HG02970 (cell line): ENCODE measurements at regions not wholly inside any gene's neighbourhood (a gene's known extent, or its start where the extent isn't known, plus 50 kb on each side); places are given as distances from the start of the nearest gene placed in this dataset.
"Not testable (repeated sequence)": the region's sequence is repeated elsewhere in the genome, so short reads cannot be mapped to it uniquely, and the experiment has no call there.

ENCODE experiments used
- ATAC-seq: cut with Tn5 transposase; IDR thresholded peaks from one replicate; pipeline ENCODE4 v1.9.1; 2021; ENCODE audit warnings: mild to moderate bottlenecking, moderate library complexity, moderate number of reproducible peaks; ENCODE audit not compliant: unreplicated experiment, low FRiP score

DNA sequence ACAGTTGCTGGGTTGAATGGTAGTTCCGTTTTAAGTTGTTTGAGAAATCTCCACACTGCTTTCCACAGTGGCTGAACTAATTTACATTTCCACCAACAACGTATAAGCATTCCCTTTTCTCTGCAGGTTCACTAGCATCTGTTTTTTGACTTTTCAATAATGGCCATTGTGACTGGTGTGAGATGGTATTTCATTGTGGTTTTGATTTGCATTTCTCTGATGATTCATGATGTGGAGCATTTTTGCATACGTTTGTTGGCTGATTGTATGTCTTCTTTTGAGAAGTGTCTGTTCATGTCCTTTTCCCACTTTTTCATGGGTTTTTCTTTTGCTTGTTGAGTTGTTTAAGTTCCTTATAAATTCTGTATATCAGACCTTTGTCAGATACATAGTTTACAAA is 150.2 kb upstream of the MAP3K1 start:
- not testable (repeated sequence) for ATAC-seq

DNA sequence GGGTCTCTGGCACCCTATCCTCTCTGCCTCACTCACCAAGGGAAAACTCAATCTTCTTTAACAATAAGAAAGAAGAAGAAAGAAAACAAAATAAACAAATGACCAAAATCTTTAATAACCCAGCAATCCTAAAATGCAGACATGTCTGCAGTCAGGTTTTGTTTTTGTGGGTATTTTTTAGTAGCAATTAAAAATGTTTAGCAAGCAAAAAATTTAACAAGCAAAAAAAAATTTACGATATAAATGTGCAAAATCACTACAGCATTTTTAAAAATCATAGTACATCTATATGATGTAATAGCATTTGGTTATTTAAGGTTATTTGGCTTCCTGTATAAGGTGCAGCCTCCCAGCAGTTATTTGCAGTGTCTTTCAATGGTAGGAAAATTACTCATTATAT is 151.3 kb upstream of the MAP3K1 start:
- ATAC-seq: no peak

DNA sequence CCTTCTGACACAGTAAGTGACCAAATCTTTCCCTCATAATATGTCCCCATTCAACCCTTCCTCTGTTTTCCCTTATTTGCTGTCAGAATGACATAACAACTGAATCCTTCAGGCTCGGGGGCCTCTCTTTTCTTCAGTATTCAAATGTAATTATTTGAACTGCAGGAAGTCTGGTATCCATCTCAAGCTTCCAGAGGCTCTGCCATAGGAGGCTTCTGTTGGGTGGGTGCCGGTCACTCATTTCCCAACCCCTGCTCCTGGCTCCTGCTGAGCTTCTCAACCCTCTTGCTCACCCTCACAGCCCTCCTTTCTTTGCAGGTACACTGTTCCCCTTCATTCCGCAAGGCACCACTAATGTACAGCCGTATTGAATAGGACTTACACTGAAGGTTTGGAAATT is 151.8 kb upstream of the MAP3K1 start:
- no peak for ATAC-seq

DNA sequence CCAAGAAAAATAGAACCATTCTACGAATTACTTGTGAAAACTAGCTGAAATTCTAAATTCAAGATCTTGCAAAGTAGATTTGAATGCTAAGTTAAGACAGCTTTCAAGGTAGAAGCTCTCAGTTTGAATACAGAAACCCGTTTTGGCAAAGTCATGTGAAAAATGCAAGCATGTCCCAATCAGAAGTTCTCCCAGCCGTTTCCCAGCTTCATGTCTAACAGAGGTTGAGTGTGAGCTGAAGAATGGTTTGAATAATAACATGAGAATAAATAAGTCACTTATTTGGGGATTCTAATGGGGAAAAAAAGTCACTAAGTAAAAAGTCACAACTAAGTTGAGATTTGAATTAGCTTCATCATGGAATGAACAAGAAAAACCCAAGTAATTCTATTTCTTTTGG is 152.5 kb upstream of the MAP3K1 start:
- no peak for ATAC-seq

DNA sequence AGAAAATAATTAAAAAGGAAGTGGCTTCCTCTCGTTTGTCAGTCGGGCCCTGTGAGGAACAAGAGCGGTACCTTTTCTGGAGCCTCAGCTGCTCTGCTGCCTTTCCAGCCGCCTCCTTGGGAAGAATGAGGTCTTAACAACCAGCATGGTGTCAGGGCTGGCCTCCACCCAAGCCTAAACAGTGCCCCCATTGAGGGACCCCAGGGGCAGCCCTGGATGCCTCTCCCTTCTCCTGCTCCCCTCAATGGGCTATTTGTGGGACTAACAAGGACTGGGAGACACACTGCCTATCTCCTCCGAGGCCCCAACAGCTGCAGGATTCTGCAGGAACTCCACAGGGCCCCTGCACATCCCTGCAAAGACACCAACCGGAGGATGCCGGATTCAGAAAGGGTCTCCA is 155.4 kb upstream of the MAP3K1 start:
- ATAC-seq: no peak

DNA sequence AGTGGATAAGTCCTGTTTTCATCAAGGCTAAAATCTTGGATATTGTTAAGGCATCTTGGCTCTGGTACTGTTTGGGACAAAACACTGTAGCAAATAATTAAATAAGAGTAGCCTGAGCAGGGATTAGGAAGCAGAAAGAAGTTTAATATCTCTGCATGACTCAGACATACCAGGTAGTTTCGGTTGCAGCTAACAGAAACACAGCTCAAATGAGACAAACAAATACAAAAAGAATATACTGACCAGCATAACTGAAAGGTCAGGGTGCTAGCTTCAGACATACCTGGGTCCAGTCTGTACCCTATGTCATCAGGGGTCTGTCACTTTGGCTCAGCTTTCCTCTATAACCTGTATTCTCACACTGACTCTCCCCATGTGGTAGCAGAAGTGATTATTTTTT is 156.4 kb upstream of the MAP3K1 start:
- ATAC-seq: no peak

DNA sequence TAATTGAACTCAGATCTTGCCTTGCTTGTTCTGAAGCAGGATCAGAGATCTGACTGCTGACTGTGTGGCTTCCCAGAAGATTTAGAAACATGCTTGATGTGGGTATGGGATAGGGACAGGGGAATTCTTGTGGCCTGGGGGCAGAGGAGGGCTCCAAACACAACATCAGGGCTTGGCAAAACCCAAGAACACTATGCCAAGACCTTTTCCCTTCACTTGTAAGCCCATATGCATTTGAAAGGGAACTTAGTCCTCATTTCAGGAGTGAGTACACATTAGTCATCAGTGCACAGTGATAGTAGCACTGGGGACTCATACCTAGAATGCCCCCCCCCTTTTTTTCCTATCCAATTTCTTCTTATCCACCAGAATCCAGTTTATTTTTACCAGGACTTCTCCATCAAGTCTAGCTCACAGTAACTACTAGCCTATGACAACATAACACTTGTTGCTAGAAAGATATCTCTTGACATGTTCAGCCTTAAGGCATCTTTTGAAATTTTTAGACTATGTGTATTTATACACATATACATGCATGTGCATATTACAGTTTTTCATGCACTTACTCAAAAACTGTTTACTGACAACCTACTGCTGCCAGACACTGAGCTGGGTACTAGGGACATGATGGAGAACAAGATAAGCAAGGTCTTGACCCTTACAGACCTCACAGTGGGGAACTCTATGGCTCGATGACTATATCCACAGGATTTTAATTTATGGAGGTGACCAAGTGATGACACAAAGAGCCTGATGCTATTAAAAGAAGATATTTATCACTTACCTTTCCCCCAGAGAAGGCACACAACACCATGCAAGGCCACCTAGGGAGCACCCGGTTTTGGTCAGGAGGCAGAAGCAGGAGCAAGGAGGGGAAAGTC is 158.3 kb upstream of the MAP3K1 start:
- ATAC-seq: no peak

DNA sequence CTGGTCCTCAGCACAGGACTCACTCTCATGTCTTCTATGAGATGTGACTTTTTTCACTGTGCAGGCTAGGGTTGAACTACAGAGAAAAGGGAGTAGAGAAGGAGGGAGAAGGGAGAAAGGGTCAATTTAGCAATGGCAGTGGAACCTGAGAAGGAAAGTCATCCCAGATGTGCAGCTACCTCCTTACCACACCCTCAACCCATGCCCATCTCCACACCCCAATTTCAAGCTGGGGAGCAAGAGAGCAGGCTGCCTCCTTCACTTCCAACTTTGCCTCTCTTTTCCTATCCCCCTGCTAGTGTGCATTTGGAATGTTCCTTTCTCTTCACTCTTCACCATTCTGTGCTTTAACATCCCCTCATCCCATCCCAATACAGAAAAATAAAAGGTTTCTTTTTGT is 163.5 kb upstream of the MAP3K1 start:
- ATAC-seq: no peak

DNA sequence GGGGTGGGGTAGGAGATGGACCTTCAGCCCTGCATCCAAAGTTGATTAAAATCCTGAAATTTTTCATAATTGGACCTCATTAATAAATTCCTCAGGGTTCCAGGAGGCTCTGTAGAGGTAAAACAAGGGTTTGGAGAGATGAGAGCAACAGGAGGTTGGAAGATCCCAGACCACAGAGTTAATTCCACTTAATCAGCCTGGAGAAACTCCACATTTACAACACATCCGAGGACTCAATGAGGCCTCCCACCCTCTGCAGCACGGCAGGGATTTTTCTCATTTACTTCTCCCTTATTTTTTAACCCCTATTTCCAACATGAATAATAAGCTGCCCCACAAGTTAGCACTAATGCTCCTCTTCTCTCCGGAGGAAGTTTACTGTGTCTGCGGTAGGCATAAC is 165.0 kb upstream of the MAP3K1 start:
- ATAC-seq: no peak

DNA sequence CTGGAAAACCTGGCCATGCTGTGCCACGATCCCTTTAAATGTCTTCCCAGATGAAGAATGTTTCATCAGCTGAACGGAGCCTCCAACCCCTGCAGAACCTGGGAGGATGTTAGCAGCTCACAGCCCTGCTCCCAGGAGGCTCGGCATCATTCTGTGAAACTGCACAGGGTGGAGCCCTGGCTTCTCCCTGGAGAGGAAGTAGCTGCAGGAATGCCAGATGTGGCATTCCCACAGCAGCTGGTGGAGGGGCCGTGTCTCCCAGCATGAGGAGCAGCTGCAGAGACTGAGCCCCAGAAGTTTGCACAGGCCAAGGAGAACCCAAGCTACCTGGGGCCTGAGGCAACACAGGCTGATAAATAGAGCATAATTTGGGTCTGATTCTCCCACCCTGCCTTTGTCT is 165.8 kb upstream of the MAP3K1 start:
- ATAC-seq: no peak

DNA sequence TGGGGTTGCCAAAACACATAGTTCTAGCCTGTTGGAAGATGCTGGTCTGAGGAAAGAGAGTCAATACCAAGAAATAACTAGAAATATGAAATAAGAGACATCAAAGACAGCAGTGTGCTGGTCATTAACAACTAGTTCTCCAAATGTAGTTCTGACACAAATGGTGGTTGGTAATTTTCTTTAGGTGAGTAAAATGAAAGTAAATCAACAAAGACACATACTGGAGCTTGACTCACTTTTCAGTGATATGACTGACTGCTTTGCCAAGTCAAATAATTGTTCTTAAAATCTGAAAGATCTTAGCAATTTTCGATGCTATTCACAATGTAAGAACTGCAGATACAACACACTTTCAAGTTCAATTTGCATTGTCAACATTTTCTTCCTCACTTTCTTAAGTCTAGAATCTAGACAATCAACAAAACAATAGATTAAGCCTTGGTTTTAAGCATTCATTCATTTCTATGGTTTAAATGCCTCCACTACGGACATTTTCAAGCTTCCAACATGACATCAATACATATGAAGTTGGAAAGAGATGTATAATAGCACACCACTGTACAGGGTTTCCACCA is 166.8 kb upstream of the MAP3K1 start:
- ATAC-seq: no peak

DNA sequence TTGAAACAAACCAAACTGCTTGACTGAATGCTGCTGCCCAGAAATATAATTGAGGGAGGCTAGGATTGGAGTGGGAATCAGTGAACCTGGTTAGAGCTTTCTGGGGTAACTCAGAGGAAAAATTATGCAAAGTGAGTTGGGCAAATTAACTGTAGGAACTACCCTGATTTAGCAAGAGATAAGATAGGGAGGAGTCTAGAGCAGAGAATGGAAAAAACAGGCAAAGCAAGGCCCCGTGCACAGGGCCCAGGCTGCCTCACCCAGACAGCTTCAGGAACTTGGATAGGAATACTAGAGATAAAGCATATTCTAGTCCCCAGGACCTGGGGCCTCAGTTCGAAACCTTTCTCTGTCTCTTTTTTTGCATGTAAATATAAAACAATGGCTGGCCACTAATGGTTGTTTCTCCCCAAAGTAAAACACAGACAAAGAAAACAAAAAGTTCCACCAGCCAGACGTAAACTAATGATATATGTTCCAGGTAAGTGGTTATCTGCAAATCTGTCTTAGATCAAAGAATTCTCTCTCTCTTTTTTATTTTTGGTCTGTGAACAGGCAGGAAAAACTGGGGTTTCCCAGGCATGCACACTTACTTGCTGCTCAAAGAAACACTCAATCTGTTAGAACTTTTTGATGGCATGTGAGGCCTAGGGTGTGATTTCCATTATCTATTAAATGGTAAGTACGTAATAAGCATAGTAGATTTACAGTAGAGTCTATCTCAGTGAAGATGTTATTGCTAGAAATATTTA is 168.1 kb upstream of the MAP3K1 start:
- ATAC-seq: no peak

DNA sequence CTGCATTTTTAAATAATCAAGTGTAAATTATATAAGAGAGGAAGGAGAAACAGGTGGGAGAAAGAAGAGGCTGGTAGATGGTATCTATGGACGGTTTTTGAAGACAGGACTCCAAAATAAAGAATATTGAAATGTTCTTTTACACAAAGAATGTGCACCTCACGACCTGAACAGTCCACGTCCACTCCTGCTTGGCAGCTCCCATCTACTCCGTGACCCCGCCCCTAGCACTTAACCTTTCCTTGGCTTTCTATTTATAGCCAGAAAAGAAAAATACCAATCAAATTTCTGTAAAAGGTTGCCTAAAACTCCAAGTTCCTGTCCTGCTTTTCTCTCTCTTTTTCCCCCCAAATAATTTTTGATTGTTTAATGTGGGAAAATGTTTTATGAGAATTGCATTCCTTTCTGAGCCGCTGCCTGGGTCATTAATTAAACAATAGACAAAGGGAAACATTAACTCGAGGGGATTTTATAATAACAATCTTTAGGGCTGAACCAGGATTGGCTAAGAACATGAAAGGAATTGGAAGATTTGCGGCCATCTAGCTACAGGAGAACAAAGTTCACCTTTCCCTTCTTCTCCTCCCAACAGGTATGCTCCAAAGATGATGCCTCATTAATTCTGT is 173.6 kb upstream of the MAP3K1 start:
- ATAC-seq: no peak

DNA sequence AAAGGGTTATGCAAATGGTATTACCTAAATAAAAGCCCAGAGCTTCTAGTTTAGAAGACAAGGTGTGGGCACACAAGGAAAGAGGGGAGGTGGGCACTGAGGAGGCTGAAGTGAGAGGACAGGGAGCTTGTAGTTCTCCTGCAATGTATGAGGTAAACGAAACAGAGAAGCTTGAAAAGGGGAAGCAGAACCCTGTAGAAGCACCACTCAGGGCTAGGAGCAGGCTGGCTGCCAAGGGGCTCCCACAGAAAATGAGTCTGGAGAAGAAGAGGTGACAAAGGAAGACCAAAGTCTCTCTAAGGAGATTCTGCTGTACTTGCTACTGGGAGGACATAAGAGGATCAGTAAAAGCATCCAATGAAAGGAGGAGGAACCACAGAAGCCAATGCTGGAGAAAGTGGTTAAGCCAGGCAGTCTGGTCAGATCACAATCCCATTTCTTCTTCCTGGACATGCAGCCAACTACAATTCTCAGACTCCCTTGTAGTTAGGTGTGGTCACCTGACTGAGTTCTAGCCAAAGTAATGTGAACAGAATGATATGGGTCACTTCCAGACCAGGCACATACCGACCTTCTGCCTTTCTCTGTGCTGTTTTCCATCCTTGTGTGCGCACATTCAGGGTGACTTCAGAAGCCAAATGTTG is 174.5 kb upstream of the MAP3K1 start:
- ATAC-seq: no peak

DNA sequence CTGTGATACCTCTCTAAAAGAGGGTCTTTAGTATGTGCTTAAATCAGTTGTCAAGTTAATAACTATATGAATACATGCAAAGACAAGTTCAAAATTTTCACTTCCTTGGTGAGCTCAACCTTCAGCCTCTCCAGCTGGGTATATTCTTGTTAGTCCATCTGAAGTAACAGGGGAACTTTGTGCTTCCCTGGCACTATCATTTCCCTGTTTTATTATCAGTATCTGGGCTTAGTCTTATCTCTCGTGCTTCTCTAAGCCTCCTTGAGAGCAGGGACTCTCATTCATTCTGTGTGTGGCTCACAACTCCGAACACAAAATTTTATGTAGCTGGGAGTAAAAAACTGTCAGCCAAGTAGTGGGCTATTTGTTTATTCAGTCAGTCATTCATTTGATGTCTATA is 175.9 kb upstream of the MAP3K1 start:
- ATAC-seq: no peak

DNA sequence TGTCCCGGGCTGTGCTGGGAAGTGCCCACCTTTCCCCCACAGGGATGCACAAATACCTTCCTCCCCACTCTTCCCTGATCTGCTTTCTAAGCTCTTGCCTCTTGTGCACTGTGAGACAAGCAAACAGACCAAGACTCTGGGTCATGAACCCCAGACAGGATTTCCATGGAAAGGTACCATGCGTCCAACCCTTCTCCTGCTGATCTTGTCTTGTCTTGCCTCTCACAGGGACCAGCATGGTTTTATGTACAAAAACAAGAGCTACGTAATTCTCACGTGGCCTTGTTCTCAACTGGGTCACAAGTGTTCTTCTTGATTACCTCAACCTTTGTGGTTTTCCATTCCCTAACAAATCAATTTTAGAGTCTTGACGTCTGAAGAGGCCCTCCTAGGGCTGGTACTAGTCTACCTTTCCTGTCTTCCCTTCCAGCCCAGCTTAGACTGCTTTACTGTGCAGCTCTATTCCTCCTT is 176.5 kb upstream of the MAP3K1 start:
- ATAC-seq: no peak

DNA sequence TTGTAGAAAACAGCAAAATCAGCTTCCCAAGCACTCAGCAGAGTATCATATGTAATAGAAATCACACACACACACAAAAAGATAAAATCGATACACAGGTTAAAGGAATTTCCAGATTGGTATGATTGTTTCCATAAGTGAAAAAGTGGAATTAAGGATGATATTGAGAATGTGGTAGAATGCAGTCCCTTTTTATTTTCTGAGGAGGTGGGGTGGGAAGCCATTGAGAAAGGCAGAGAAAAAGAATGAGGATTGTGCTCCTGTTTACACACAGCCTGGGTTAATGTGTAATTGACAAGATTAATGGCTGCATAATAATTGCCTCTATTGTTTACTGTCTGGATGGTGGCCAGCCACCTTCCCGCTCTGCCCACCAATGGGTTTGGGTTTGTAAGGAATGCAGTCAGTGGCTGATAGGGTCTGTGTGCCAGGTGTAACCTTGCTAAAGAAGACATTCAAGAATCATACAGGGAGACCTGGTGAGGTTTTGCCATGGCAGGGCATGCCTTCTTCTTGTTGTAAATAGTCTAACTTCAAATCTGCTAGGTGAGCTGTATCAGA is 177.2 kb upstream of the MAP3K1 start:
- no peak for ATAC-seq

DNA sequence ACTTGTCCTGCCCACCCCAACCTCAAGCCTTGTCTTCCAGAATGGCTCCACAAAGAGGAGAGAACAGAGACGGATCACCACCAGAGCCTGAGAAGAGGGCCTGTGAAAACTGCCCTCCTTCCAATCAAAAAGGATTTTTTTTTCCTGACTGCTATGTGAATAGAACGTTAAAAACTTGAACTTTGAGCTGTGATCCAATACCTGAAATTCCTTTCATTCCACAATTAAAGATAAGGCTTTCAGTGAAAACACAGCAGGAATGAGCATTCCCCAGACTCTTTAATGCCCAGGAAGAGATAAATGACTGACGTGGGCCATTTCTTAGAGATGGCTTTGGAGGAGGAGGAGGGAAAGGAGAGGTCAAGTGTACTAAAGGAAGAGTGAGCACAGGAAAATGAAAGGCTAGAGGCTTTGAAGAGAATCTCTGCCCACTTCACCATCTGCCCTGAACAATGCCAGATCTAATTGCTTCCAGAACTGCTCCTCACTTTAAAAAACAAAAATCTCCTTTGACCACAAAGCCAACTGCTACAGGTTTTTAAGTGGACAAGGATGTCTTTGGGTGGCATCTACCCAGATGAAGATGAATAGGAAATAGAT is 177.9 kb upstream of the MAP3K1 start:
- no peak for ATAC-seq

DNA sequence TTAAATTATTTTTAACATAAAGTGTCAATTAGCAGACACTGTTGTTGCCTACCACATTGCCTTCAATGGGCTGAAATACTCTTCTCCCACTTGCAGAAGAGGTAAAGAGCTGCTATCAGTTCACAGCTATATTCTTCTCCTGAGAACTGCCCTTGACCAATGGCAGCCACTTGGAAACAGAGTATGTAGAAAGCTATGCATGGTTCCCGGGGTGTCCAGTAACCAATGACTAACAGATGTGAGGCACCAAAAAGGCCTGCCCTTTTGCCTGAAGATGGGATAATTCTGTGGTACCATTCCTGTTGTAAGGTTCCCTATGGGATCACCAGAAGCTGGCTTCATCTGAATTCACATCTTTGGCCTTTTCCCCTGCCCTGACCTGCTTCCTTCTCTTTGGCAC is 181.4 kb upstream of the MAP3K1 start:
- ATAC-seq: no peak

DNA sequence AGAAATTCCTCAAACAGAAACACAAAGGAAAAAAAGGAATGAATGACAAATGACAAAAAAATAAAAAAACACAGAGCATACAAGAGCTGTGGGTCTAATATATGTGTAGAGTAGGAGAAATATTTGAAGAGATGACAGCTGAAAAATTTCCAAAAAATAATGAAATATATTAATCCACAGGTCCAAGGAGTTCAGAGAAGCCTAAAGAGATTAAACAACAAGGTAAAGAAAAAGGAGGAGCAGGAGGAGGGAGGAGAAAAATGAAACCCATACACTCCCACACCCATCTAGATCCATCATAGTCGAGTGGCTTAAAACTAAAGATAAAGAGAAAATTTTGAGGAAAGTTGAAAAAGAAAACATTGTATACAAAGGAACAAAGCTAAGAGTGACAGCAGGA is 182.4 kb upstream of the MAP3K1 start:
- ATAC-seq: no peak
